ENCODE measurements at regions not wholly inside any gene's neighbourhood (a gene's known extent, or its start where the extent isn't known, plus 50 kb on each side); places are given as distances from the start of the nearest gene placed in this dataset.
A peak's percentile ranks its signal among the peaks of the same experiment; 100 is the strongest.

DNA sequence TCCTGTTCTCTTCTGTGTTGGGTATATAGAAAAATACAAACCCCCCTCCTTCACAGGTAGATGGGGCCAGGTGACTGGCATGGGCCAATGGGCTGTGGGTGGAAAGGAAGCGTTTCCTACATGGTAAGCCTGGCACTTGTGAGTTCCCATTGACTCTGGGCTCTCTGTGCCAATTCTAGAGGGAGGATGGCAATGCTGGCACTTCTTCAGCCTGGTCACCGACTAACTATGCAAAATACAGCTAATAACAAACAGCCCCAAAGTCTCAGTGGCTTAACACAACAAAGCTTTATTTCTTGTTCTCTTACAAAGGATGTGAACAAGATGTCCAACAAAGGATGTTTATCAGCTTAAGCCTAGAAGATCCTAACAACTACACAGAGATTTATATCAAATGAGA, 258.1 kb downstream of the SYK start:
- H3K79me2 ChIP-seq (ENCODE audit: insufficient read depth): no peaks in the 10 kb centered on the region
- H3K4me2 ChIP-seq: no peak overlapping the region
- POLR2A ChIA-PET: no interaction called here
- CTCF ChIA-PET: no interaction called here
- no peak overlapping the region for H3K4me3 ChIP-seq (ENCODE audit: low read depth in 2 of 2, low read length in 1 of 2)
- no peaks in the 10 kb centered on the region for H3F3A ChIP-seq (replicated peaks; ENCODE audit: insufficient read depth)
- H4K20me1 ChIP-seq (ENCODE audit: insufficient read depth): no peaks in the 10 kb centered on the region
- H3K36me3 ChIP-seq (replicated peaks in 1 of 2; ENCODE audit: control insufficient read depth in 1 of 2, insufficient read depth in 2 of 2, low read length in 1 of 2): no peaks in the 10 kb centered on the region
- TF ChIP-seq CHD2 (IDR thresholded peaks at IDR 0.05; ENCODE audit: low read length, partially characterized antibody) (no peak), NFIC (IDR thresholded peaks at IDR 0.05; ENCODE audit: borderline replicate concordance) (no peak), FOXM1 (IDR thresholded peaks at IDR 0.05; ENCODE audit: low read depth) (no peak), ELF1 (IDR thresholded peaks at IDR 0.05) (no peak), SMC3 (IDR thresholded peaks at IDR 0.05; ENCODE audit: low read depth, low read length) (no peak), RXRA (IDR thresholded peaks at IDR 0.05; ENCODE audit: borderline replicate concordance, low read depth) (no peak), EZH2phosphoT487 (IDR thresholded peaks at IDR 0.05; ENCODE audit: borderline replicate concordance, low read depth) (no peak), SIN3A (IDR thresholded peaks at IDR 0.05; ENCODE audit: borderline replicate concordance, low read depth, low read length) (no peak), FOXJ3 (CRISPR knock-in tag; IDR thresholded peaks at IDR 0.05) (no peak)
- DNase-seq: no peak
- H3K9me3 ChIP-seq: no peaks in the 10 kb centered on the region
- no peaks in the 10 kb centered on the region; a peak in 1 of 4 replicates for H3K4me1 ChIP-seq (ENCODE audit: control insufficient read depth in 1 of 2, insufficient read depth in 2 of 2, low read depth in 1 of 2, low read length in 1 of 2)
- 69% methylated on average over 2 of the region's 2 CpGs for WGBS (ENCODE audit: low lambda C conversion rate)
- peak overlapping the region in 1 of 2 experiments; percentile 48; a peak in 1 of 4 replicates for H3K27ac ChIP-seq (ENCODE audit: low read depth in 2 of 2, low read length in 1 of 2)
- no peak overlapping the region for H3K9ac ChIP-seq
- H3K9me2 ChIP-seq: no peaks in the 10 kb centered on the region
- no peak overlapping the region for H2AFZ ChIP-seq (ENCODE audit: low read depth)
- H3K27me3 ChIP-seq (ENCODE audit: insufficient read depth): no peaks in the 10 kb centered on the region

DNA sequence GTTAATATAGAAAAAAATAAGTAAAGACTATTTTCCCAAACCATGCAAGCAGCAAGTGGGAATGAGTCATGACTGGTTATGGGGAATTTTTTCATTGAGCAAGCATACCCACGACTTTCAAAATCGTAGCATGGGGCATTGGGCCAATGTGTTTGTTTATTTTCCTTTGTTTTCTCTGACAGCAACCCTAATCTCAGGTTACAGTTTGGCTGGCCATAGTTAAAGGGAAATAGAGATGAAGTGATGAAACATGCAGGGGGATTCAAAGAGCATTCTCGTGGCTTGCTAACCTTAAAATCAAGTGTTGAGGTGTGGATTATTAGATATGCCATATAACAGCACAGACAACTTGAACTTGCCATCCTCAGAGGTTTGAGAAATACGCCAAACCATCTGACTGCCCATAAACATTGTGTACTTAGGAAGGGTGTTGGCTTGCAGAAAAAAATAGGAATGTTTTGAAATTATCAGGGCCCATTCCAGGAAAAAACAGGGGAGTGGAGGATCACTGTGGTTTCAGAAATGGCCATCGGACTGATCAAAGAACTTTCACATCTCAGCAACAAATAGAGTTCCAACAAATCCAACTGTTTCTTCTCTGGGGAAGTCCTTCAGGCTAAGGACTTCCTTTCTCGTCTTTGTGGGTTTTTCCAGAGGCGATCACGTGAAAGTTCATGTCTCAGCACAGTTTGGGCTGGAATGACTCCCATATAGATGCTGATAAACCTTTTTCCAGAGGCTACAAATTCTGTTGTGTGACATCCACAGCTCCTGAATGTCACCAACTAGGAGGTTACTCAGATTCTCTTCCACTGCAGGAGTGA, 259.1 kb downstream of the SYK start:
- Histone ChIP-seq H3K4me1 (ENCODE audit: control insufficient read depth in 1 of 2, insufficient read depth in 2 of 2, low read depth in 1 of 2, low read length in 1 of 2) (no peaks in the 10 kb centered on the region; a peak in 1 of 4 replicates), H3K4me2 (no peak overlapping the region), H3F3A (replicated peaks; ENCODE audit: insufficient read depth) (no peaks in the 10 kb centered on the region), H3K4me3 (ENCODE audit: low read depth in 2 of 2, low read length in 1 of 2) (no peak overlapping the region), H3K79me2 (ENCODE audit: insufficient read depth) (no peaks in the 10 kb centered on the region), H3K9me3 (no peaks in the 10 kb centered on the region), H3K27me3 (ENCODE audit: insufficient read depth) (no peaks in the 10 kb centered on the region), H3K36me3 (replicated peaks in 1 of 2; ENCODE audit: control insufficient read depth in 1 of 2, insufficient read depth in 2 of 2, low read length in 1 of 2) (no peaks in the 10 kb centered on the region), H3K27ac (ENCODE audit: low read depth in 2 of 2, low read length in 1 of 2) (peak overlapping the region in 1 of 2 experiments; percentile 48; a peak in 1 of 4 replicates), H3K9ac (no peak overlapping the region), H3K9me2 (no peaks in the 10 kb centered on the region), H4K20me1 (ENCODE audit: insufficient read depth) (no peaks in the 10 kb centered on the region), H2AFZ (ENCODE audit: low read depth) (no peak overlapping the region)
- CTCF ChIA-PET: no interaction called here
- POLR2A ChIA-PET: no interaction called here
- WGBS (ENCODE audit: low lambda C conversion rate): 46% methylated on average over 8 of the region's 8 CpGs
- no peak for DNase-seq
- TF ChIP-seq SMC3 (IDR thresholded peaks at IDR 0.05; ENCODE audit: low read depth, low read length) (no peak), NFIC (IDR thresholded peaks at IDR 0.05; ENCODE audit: borderline replicate concordance) (peak; percentile 59), SIN3A (IDR thresholded peaks at IDR 0.05; ENCODE audit: borderline replicate concordance, low read depth, low read length) (no peak), GATA2 (CRISPR knock-in tag; IDR thresholded peaks at IDR 0.05) (no peak), RCOR1 (IDR thresholded peaks at IDR 0.05; ENCODE audit: low read length) (no peak), TCF12 (IDR thresholded peaks at IDR 0.05) (no peak), POLR2AphosphoS5 (IDR thresholded peaks at IDR 0.05; ENCODE audit: low read depth, low read length) (no peak), FOXJ3 (CRISPR knock-in tag; IDR thresholded peaks at IDR 0.05) (no peak), CHD2 (IDR thresholded peaks at IDR 0.05; ENCODE audit: low read length, partially characterized antibody) (no peak), JUND (IDR thresholded peaks at IDR 0.05) (peak; percentile 45), TAF1 (IDR thresholded peaks at IDR 0.05; ENCODE audit: borderline replicate concordance, low read depth, low read length) (no peak), FOSL2 (IDR thresholded peaks at IDR 0.05; ENCODE audit: borderline replicate concordance, low read depth) (peak; percentile 34; the same call in 1 of the 2 replicates), MXI1 (IDR thresholded peaks at IDR 0.05; ENCODE audit: low read depth, low read length) (no peak)
- TF ChIP-seq, protein P1, sequence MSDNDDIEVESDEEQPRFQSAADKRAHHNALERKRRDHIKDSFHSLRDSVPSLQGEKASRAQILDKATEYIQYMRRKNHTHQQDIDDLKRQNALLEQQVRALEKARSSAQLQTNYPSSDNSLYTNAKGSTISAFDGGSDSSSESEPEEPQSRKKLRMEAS (IDR thresholded peaks at IDR 0.05; ENCODE audit: low read depth): no peak
- TF ChIP-seq, protein P2, sequence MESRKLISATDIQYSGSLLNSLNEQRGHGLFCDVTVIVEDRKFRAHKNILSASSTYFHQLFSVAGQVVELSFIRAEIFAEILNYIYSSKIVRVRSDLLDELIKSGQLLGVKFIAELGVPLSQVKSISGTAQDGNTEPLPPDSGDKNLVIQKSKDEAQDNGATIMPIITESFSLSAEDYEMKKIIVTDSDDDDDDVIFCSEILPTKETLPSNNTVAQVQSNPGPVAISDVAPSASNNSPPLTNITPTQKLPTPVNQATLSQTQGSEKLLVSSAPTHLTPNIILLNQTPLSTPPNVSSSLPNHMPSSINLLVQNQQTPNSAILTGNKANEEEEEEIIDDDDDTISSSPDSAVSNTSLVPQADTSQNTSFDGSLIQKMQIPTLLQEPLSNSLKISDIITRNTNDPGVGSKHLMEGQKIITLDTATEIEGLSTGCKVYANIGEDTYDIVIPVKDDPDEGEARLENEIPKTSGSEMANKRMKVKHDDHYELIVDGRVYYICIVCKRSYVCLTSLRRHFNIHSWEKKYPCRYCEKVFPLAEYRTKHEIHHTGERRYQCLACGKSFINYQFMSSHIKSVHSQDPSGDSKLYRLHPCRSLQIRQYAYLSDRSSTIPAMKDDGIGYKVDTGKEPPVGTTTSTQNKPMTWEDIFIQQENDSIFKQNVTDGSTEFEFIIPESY (IDR thresholded peaks at IDR 0.05; ENCODE audit: borderline replicate concordance, low read depth): no peak
- TF ChIP-seq, protein P3, sequence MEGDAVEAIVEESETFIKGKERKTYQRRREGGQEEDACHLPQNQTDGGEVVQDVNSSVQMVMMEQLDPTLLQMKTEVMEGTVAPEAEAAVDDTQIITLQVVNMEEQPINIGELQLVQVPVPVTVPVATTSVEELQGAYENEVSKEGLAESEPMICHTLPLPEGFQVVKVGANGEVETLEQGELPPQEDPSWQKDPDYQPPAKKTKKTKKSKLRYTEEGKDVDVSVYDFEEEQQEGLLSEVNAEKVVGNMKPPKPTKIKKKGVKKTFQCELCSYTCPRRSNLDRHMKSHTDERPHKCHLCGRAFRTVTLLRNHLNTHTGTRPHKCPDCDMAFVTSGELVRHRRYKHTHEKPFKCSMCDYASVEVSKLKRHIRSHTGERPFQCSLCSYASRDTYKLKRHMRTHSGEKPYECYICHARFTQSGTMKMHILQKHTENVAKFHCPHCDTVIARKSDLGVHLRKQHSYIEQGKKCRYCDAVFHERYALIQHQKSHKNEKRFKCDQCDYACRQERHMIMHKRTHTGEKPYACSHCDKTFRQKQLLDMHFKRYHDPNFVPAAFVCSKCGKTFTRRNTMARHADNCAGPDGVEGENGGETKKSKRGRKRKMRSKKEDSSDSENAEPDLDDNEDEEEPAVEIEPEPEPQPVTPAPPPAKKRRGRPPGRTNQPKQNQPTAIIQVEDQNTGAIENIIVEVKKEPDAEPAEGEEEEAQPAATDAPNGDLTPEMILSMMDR (IDR thresholded peaks at IDR 0.05): no peak
- TF ChIP-seq, protein P4, sequence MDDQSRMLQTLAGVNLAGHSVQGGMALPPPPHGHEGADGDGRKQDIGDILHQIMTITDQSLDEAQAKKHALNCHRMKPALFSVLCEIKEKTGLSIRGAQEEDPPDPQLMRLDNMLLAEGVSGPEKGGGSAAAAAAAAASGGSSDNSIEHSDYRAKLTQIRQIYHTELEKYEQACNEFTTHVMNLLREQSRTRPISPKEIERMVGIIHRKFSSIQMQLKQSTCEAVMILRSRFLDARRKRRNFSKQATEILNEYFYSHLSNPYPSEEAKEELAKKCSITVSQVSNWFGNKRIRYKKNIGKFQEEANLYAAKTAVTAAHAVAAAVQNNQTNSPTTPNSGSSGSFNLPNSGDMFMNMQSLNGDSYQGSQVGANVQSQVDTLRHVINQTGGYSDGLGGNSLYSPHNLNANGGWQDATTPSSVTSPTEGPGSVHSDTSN (IDR thresholded peaks at IDR 0.05): peak; percentile 9; the same call in 1 of the 2 replicates
- TF ChIP-seq, protein P5, sequence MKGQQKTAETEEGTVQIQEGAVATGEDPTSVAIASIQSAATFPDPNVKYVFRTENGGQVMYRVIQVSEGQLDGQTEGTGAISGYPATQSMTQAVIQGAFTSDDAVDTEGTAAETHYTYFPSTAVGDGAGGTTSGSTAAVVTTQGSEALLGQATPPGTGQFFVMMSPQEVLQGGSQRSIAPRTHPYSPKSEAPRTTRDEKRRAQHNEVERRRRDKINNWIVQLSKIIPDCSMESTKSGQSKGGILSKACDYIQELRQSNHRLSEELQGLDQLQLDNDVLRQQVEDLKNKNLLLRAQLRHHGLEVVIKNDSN (IDR thresholded peaks at IDR 0.05; ENCODE audit: borderline replicate concordance, low read depth): no peak
